ENCODE measurements at regions not wholly inside any gene's neighbourhood (a gene's known extent, or its start where the extent isn't known, plus 50 kb on each side); places are given as distances from the start of the nearest gene placed in this dataset.

GRCh38 chr1:239816081-239816782 is 275.5 kb upstream of the FMN2 start:
- Histone ChIP-seq H3K4ac (ENCODE audit: low read depth, low read length) (no peak overlapping the region), H3K18ac (ENCODE audit: low read length) (no peak overlapping the region), H3K23ac (ENCODE audit: low read length) (no peak overlapping the region), H3K4me3 (ENCODE audit: low read depth, low read length) (no peak overlapping the region), H3K9me3 (ENCODE audit: insufficient read depth, low read depth, low read length) (no peaks in the 10 kb centered on the region), H3K4me2 (ENCODE audit: low read length) (no peak overlapping the region), H3K79me1 (ENCODE audit: low read length) (no peaks in the 10 kb centered on the region), H3K36me3 (ENCODE audit: control insufficient read depth in 1 of 2, insufficient read depth in 2 of 2, low read length in 2 of 2) (no peaks in the 10 kb centered on the region), H2BK120ac (ENCODE audit: insufficient read depth, low read length, poor library complexity) (peak overlapping the region; percentile 5), H4K12ac (ENCODE audit: low read depth, low read length) (no peak overlapping the region), H4K91ac (ENCODE audit: low read depth, low read length) (peak overlapping the region; percentile 21), H3K4me1 (ENCODE audit: control insufficient read depth in 1 of 2, insufficient read depth in 2 of 2, low read length in 2 of 2) (peaks cover 2 to 11% of the 10 kb centered on the region in 2 experiments), H3K14ac (ENCODE audit: low read length) (no peak overlapping the region), H2AK5ac (ENCODE audit: low read length) (no peak overlapping the region), H3K27ac (ENCODE audit: low read depth, low read length) (peak overlapping the region; percentile 61), H2AFZ (ENCODE audit: insufficient read depth, low read length, poor library complexity) (no peak overlapping the region), H2BK5ac (ENCODE audit: low read depth, low read length, poor library complexity) (no peak overlapping the region), H3K9ac (ENCODE audit: low read length) (no peak overlapping the region), H3K79me2 (ENCODE audit: control insufficient read depth, insufficient read depth, low read length, poor library complexity) (no peaks in the 10 kb centered on the region), H3K27me3 (ENCODE audit: insufficient read depth, low read length) (no peaks in the 10 kb centered on the region), H2BK12ac (ENCODE audit: low read length) (no peak overlapping the region), H4K8ac (ENCODE audit: low read depth, low read length) (no peak overlapping the region)
- DNase-seq = peak; percentile 66 to 89
- no CpG with 5 or more reads among the region's 5 CpGs for WGBS (ENCODE audit: extremely low coverage, insufficient coverage, insufficient read length)

- peak overlapping the region; percentile 16 for H2BK12ac ChIP-seq (ENCODE audit: low read length)
- no CpG with 5 or more reads among the region's 1 CpG for WGBS (ENCODE audit: extremely low coverage, insufficient coverage, insufficient read length)
These were observed 274.4 kb upstream of the FMN2 start for GRCh38 chr1:239817276-239817675.

GRCh38 chr1:239817801-239818200 is 273.9 kb upstream of the FMN2 start:
- Histone ChIP-seq H3K9me3 (ENCODE audit: insufficient read depth, low read depth, low read length) (no peaks in the 10 kb centered on the region), H4K8ac (ENCODE audit: low read depth, low read length) (no peak overlapping the region), H3K4me1 (ENCODE audit: control insufficient read depth in 1 of 2, insufficient read depth in 2 of 2, low read length in 2 of 2) (peaks cover 2 to 11% of the 10 kb centered on the region in 2 experiments), H2BK120ac (ENCODE audit: insufficient read depth, low read length, poor library complexity) (no peak overlapping the region), H3K4me2 (ENCODE audit: low read length) (no peak overlapping the region), H3K18ac (ENCODE audit: low read length) (no peak overlapping the region), H2AK5ac (ENCODE audit: low read length) (no peak overlapping the region), H2BK5ac (ENCODE audit: low read depth, low read length, poor library complexity) (no peak overlapping the region), H3K27me3 (ENCODE audit: insufficient read depth, low read length) (no peaks in the 10 kb centered on the region), H2BK12ac (ENCODE audit: low read length) (no peak overlapping the region), H3K4me3 (ENCODE audit: low read depth, low read length) (no peak overlapping the region), H3K4ac (ENCODE audit: low read depth, low read length) (no peak overlapping the region), H3K14ac (ENCODE audit: low read length) (no peak overlapping the region), H3K79me1 (ENCODE audit: low read length) (no peaks in the 10 kb centered on the region), H3K9ac (ENCODE audit: low read length) (no peak overlapping the region), H4K12ac (ENCODE audit: low read depth, low read length) (no peak overlapping the region), H3K79me2 (ENCODE audit: control insufficient read depth, insufficient read depth, low read length, poor library complexity) (no peaks in the 10 kb centered on the region), H3K27ac (ENCODE audit: low read depth, low read length) (no peak overlapping the region), H3K36me3 (ENCODE audit: control insufficient read depth in 1 of 2, insufficient read depth in 2 of 2, low read length in 2 of 2) (no peaks in the 10 kb centered on the region), H3K23ac (ENCODE audit: low read length) (no peak overlapping the region), H2AFZ (ENCODE audit: insufficient read depth, low read length, poor library complexity) (no peak overlapping the region), H4K91ac (ENCODE audit: low read depth, low read length) (no peak overlapping the region)
- WGBS (ENCODE audit: extremely low coverage, insufficient coverage, insufficient read length) = no CpG with 5 or more reads among the region's 7 CpGs
- peak in 1 of 2 donors; percentile 85 for DNase-seq

More at GRCh38 chr1:239817276-239817675, 274.4 kb upstream of the FMN2 start:
- no peaks in the 10 kb centered on the region for H3K79me2 ChIP-seq (ENCODE audit: control insufficient read depth, insufficient read depth, low read length, poor library complexity)
- peak overlapping the region; percentile 5 for H3K18ac ChIP-seq (ENCODE audit: low read length)
- H3K23ac ChIP-seq (ENCODE audit: low read length) = no peak overlapping the region
- no peak overlapping the region for H3K4ac ChIP-seq (ENCODE audit: low read depth, low read length)
- no peak overlapping the region for H3K4me3 ChIP-seq (ENCODE audit: low read depth, low read length)
- H4K12ac ChIP-seq (ENCODE audit: low read depth, low read length) = no peak overlapping the region
- H3K4me2 ChIP-seq (ENCODE audit: low read length) = no peak overlapping the region
- peaks cover 2 to 11% of the 10 kb centered on the region in 2 experiments for H3K4me1 ChIP-seq (ENCODE audit: control insufficient read depth in 1 of 2, insufficient read depth in 2 of 2, low read length in 2 of 2)
- no peak overlapping the region for H2BK5ac ChIP-seq (ENCODE audit: low read depth, low read length, poor library complexity)
- no peak overlapping the region for H3K14ac ChIP-seq (ENCODE audit: low read length)
- no peaks in the 10 kb centered on the region for H3K79me1 ChIP-seq (ENCODE audit: low read length)
- no peak overlapping the region for H4K8ac ChIP-seq (ENCODE audit: low read depth, low read length)
- no peak overlapping the region for H3K27ac ChIP-seq (ENCODE audit: low read depth, low read length)
- H3K9me3 ChIP-seq (ENCODE audit: insufficient read depth, low read depth, low read length) = no peaks in the 10 kb centered on the region
- H4K91ac ChIP-seq (ENCODE audit: low read depth, low read length) = peak overlapping the region; percentile 39
- no peak overlapping the region for H2AFZ ChIP-seq (ENCODE audit: insufficient read depth, low read length, poor library complexity)
- no peak overlapping the region for H3K9ac ChIP-seq (ENCODE audit: low read length)
- H3K27me3 ChIP-seq (ENCODE audit: insufficient read depth, low read length) = no peaks in the 10 kb centered on the region
- no peak overlapping the region for H2AK5ac ChIP-seq (ENCODE audit: low read length)
- H2BK120ac ChIP-seq (ENCODE audit: insufficient read depth, low read length, poor library complexity) = no peak overlapping the region
- no peaks in the 10 kb centered on the region for H3K36me3 ChIP-seq (ENCODE audit: control insufficient read depth in 1 of 2, insufficient read depth in 2 of 2, low read length in 2 of 2)
- DNase-seq = no peak

GRCh38 chr1:239819096-239819495 is 272.6 kb upstream of the FMN2 start:
- Histone ChIP-seq H3K27ac (ENCODE audit: low read depth, low read length) (no peak overlapping the region), H2BK5ac (ENCODE audit: low read depth, low read length, poor library complexity) (no peak overlapping the region), H3K9ac (ENCODE audit: low read length) (no peak overlapping the region), H2BK120ac (ENCODE audit: insufficient read depth, low read length, poor library complexity) (no peak overlapping the region), H3K36me3 (ENCODE audit: control insufficient read depth in 1 of 2, insufficient read depth in 2 of 2, low read length in 2 of 2) (no peaks in the 10 kb centered on the region), H4K12ac (ENCODE audit: low read depth, low read length) (no peak overlapping the region), H3K27me3 (ENCODE audit: insufficient read depth, low read length) (no peaks in the 10 kb centered on the region), H3K4ac (ENCODE audit: low read depth, low read length) (no peak overlapping the region), H3K18ac (ENCODE audit: low read length) (no peak overlapping the region), H3K9me3 (ENCODE audit: insufficient read depth, low read depth, low read length) (no peaks in the 10 kb centered on the region), H3K14ac (ENCODE audit: low read length) (no peak overlapping the region), H2BK12ac (ENCODE audit: low read length) (no peak overlapping the region), H3K79me2 (ENCODE audit: control insufficient read depth, insufficient read depth, low read length, poor library complexity) (no peaks in the 10 kb centered on the region), H3K4me2 (ENCODE audit: low read length) (no peak overlapping the region), H4K91ac (ENCODE audit: low read depth, low read length) (no peak overlapping the region), H4K8ac (ENCODE audit: low read depth, low read length) (no peak overlapping the region), H2AK5ac (ENCODE audit: low read length) (no peak overlapping the region), H3K79me1 (ENCODE audit: low read length) (no peaks in the 10 kb centered on the region), H3K4me3 (ENCODE audit: low read depth, low read length) (no peak overlapping the region), H2AFZ (ENCODE audit: insufficient read depth, low read length, poor library complexity) (no peak overlapping the region), H3K4me1 (ENCODE audit: control insufficient read depth in 1 of 2, insufficient read depth in 2 of 2, low read length in 2 of 2) (peaks cover 2 to 11% of the 10 kb centered on the region in 2 experiments), H3K23ac (ENCODE audit: low read length) (no peak overlapping the region)
- no peak for DNase-seq
- WGBS (ENCODE audit: extremely low coverage, insufficient coverage, insufficient read length) = no CpG with 5 or more reads among the region's 6 CpGs

All from trophoblast cell (in vitro differentiated cells and primary cell).